SHP77 (cell line): ENCODE measurements at regions not wholly inside any gene's neighbourhood (a gene's known extent, or its start where the extent isn't known, plus 50 kb on each side); places are given as distances from the start of the nearest gene placed in this dataset.
"Not testable (repeated sequence)": the region's sequence is repeated elsewhere in the genome, so short reads cannot be mapped to it uniquely, and the experiment has no call there.

Experiments
- DNase-seq, 2 experiments: peaks; one replicate each; lab custom pipeline; 2025; lab: John Stamatoyannopoulos, UW

DNA sequence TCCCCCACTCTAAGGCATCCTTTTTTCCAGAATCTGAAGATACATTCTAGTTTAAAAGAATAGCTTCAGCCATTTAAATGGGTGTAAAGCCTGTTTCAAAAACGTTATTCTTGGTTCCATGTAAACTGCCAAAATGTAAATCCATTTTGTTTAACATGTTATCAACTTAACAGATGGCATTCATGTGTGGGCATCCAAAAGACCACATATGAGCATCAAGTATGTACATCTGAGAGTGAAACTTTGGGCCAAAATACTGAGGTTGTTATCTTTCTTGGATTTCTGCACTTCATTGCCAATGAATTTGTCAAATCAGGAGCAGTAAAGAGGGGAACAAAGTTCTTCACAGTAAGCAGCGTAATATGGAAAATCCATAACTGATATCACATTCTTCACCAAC is 395.4 kb downstream of the ZNF804A start:
- no peak for DNase-seq

GRCh38 chr2:185006481-185006880 is 408.2 kb downstream of the ZNF804A start:
- DNase-seq: no peak

DNA sequence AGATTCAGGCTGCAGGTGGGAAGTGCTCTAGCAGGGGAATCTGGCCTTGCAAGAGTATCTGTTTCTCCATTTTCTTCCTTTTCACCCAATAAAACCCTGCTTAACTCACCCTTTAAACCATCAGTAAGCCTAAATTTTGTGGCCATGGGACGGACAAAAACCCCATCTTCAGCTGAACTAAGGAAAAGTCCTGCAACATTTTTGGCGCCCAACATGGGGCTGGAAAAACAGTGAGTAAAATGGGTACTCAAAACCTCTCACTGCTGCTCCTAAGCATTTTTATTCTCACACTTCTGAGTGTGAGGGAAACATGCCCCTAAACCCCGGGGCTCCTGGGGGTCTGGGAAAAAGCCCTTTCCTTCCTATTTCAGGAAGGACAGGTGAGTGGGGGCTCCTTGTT is 414.3 kb downstream of the ZNF804A start:
- DNase-seq: no peak

DNA sequence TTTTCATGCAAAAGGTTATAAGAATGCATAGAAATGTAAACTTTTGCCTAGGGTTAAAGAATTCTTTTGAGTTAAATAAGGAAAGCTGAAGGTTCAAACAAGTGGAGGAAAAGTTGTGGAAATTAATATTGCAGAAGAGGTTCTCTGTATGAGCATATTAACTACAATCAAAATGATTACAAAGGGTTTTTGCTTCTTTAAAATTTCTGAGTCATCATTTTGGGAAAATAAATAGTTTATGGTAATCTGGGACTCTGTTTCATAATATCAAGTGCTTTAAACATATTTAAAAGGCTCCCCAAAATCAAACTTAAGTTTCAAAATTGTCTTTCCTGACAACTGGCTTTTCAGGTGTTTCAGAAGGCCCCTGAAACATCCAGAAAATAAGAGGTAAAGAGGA is 415.7 kb downstream of the ZNF804A start:
- no peak for DNase-seq

DNA sequence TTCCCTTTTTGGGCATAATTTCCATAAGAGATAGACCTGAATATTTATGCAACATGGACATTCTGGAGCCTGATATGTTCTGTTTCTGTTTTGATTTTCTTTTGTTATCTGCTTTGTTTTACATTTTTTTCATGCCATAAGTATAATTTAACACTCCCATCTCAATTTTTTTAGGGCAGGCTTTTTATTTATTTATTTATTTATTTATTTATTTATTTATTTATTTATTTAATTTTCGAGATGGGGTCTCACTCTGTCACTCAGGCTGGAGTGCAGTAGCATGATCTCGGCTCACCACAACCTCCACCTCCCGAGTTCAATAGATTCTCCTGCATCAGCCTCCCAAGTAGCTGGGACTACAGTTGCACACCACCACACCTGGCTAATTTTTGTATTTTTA is 427.6 kb downstream of the ZNF804A start:
- not testable (repeated sequence) for DNase-seq

- DNase-seq: no peak
Observed at GRCh38 chr2:185035906-185036305, 437.6 kb downstream of the ZNF804A start.

DNA sequence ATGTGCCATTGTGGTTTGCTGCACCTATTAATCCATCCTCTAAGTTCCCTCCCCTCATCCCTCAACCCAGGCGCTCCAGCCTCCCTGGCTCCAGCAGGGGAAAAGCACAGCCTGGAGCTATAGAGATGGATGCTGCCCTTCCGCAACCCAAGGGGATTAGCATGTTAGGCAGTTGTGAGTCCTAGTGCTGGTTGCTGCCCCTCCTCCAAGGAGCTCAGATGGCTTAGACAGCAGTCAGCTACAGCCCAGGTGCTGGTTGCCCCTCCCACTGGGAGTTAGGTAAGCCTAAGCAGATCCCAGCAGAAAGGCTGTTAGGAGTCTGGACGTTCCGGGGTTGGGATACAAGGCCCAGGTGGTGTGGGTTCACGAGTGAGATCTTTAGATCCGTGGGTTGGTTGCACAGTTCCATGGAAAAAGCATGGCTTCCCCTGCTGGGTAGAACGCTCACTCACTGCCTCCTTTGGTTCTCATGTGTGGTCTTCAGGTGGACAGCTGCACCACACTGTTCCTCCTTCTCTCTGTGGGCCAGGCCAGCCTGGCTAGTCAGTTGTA is 446.1 kb downstream of the ZNF804A start:
- no peak for DNase-seq

- DNase-seq: no peak
Observed at GRCh38 chr2:185050804-185051203, 452.5 kb downstream of the ZNF804A start.

GRCh38 chr2:185063761-185064160 is 465.4 kb downstream of the ZNF804A start:
- no peak for DNase-seq

DNA sequence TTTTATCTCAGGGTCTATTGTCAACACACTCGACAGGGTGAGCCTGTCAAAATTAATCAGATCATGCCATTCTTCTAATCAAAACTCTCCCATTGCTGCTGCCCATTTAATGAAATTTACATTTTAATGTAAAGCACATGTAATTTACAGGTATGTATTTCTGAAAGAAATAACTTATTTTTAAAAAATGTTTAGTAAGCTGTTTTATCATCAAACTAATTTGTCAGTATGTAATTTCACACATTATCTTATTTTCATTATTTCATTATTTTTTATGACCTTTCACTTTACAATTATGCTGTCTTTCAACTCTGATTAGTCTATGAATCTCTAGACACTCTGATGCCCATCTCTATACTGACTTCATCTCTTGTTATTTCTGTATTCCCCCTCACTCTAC is 467.8 kb downstream of the ZNF804A start:
- DNase-seq: no peak

- DNase-seq: no peak
Observed at GRCh38 chr2:185069107-185069506, 470.8 kb downstream of the ZNF804A start.

GRCh38 chr2:185074156-185074555 is 475.8 kb downstream of the ZNF804A start:
- no peak for DNase-seq

DNA sequence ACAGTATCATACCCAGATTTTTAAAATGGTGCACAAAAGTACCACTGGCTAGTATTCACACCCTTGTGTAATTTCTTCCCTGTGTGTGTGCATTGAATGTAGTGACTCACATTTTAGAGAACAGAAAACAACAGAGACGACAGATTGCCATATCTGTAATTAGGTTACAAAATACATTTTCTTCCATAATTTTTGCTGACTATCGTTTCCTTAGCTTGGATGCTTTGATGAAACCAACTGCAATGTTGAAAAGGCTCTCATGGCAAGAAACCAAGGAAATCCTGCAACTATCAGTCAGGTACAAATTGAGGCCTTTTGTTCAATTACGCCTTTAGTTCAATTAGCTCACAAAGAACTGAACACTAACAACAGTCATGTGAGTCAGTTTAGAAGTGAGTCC is 484.4 kb downstream of the ZNF804A start:
- no peak for DNase-seq

DNA sequence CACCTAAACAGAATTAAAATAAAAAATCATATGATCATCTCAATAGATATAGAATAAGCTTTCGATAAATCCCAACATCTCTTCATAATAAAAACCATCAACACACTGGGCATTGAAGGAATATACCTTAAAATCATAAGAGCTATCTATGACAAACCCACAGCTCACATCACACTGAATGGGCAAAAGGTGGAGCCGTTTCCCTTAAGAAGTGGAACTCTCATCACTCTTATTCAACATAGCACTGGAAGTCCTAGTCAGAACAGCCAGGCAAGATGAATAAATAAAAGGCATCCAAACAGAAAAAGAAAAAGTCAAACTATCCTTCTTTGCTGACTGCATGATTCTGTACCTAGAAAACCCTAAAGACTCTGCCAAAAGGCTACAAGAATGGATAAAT is 510.3 kb downstream of the ZNF804A start:
- no peak for DNase-seq

DNA sequence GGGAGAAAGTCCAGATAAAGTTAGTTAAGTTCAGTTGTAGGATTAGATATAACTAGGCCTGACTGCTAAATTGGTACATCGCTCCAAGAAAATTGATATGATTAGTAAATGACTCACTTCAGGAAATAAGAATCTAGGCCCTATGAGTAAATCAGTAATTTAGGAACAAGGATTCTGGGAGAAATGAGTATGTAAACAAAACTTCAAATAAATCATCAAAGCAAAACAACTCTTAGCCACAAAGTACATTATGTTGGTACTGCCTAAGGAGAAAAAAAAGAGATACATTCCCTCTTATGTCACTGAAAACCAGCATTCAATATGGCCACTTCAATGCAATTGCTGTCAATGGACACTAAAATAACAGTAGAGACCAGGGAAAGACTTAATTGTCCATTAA is 529.1 kb downstream of the ZNF804A start:
- DNase-seq: no peak

DNA sequence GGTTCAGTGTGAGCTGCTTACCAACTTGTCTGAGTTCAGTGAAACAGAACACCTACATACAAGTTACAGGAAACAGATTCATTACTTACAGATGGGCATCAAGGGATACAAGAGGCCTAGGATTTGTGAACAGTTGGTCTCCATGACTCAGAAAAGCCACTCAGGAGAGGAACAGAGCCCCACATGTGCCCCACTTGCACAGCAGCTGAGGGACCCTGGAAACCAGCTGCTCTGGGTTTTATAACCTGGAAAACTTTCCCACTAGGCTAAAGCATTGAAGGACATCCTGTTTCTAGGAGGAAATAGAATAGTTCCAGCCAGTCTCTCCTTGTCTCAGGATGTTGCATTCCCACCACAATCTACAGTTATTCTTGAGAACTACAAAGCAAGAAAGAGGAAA is 530.0 kb downstream of the ZNF804A start:
- DNase-seq: no peak

DNA sequence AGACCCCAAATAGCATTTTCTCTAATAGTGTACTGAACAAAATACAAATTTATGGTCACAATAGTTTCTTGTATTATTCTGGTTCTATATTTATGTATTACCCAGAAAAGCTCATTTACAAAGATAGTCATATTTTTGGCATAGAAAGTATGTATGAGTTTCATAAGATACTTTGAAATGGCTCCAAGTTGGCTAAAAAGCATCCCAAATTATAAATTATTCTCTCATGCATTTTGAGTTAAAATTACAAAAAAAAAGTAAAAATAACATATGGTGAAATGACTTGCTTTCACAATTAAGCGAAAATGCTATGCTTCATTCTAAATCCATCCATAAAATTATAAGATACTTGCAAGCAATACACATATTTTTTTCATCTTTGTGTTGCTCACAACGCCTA is 530.7 kb downstream of the ZNF804A start:
- no peak for DNase-seq

GRCh38 chr2:185130685-185131084 is 532.4 kb downstream of the ZNF804A start:
- DNase-seq: no peak

GRCh38 chr2:185132501-185133041 is 534.2 kb downstream of the ZNF804A start:
- no peak for DNase-seq

DNA sequence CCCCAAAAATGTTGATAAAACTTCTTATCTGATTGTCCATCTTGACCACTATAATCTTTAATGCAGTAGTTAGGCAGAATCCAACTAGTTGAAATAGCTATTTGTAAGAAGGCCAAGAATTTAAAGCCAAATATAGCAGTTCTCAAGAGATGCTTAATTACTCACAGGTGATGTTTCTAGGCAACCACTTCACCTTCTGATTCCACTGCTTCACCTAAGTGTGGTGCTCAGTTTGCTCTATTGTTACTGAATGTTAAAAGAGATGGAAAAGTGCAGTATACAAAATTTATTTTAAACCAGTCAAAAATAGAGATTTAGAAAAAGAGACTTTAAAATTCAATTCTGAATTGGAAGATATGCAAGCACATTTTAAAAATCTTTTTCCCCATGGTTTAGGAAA is 539.4 kb downstream of the ZNF804A start:
- DNase-seq: no peak

DNA sequence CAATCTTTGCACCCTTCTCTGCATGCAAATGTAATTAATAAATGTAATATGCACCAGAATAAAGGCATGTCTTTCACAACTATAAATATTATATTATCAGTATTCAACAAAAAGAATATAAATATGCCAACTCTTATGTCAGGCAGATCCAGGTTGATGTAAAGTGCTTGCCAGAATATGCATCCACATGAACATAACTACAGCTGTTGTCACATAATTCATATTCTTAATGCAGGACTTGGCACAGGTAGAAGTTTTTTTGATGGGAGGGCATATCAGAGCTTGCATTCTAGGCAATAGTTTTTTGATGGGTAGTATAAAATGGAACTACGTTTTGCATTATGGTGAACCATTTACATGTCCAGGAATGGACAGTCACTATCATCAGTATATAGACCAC is 544.3 kb downstream of the ZNF804A start:
- no peak for DNase-seq

GRCh38 chr2:185144159-185144919 is 546.0 kb downstream of the ZNF804A start:
- no peak for DNase-seq

- peak; percentile 83 to 85 for DNase-seq
Observed at GRCh38 chr2:185145316-185146121, 547.2 kb downstream of the ZNF804A start.
